Peyer's patch (tissue), 4 donors: ENCODE measurements at regions not wholly inside any gene's neighbourhood (a gene's known extent, or its start where the extent isn't known, plus 50 kb on each side); places are given as distances from the start of the nearest gene placed in this dataset.
"Not testable (repeated sequence)": the region's sequence is repeated elsewhere in the genome, so short reads cannot be mapped to it uniquely, and the experiment has no call there.

ENCODE experiments used
- DNase-seq, 3 donors: peaks; one replicate each; pipeline ENCODE4 v3.0.0-alpha.2; 2017 to 2019
- H3K27ac ChIP-seq, 4 donors: fragments of 200-600 bp; sonication (generic); one replicate each; pipeline ENCODE4 v1.5.1; 2016 to 2019
- H3K27me3 ChIP-seq, 2 donors: fragments of 200-600 bp; sonication (generic); one replicate each; pipeline ENCODE4 v1.5.1; 2019
- H3K36me3 ChIP-seq, 3 donors: fragments of 200-600 bp; sonication (generic); one replicate each; pipeline ENCODE4 v1.5.1; 2016 to 2019
- H3K4me1 ChIP-seq, 4 donors: fragments of 200-600 bp; sonication (generic); one replicate each; pipeline ENCODE4 v1.5.1; 2016 to 2019
- H3K4me3 ChIP-seq, 4 donors: fragments of 200-600 bp; sonication (generic); 1 replicate in 3 of 4; 2 replicates in 1 of 4; pipeline ENCODE4 v1.5.1; 2016 to 2019; ENCODE audit warnings: mild to moderate bottlenecking in 1 of 4
- H3K9me3 ChIP-seq, 4 donors: fragments of 200-600 bp; sonication (generic); one replicate each; pipeline ENCODE4 v1.5.1; 2016 to 2019; ENCODE audit warnings: mild to moderate bottlenecking in 1 of 4
- POLR2A ChIP-seq, 2 donors: fragments of 450-650 bp; IDR thresholded peaks; one replicate each; pipeline ENCODE4 v1.5.1; 2017; ENCODE audit warnings: antibody characterized with exemption in 2 of 2, mild to moderate bottlenecking in 2 of 2, moderate library complexity in 2 of 2
- TF ChIP-seq, protein P1 (sequence below), 6 experiments: fragments of 450-650 bp in 4 of 6; fragments of 200-600 bp in 2 of 6; sonication (generic) in 1 of 6; IDR thresholded peaks; one replicate each; pipeline ENCODE4 v1.5.1; 2017 to 2019; ENCODE audit warnings: antibody characterized with exemption in 6 of 6, mild to moderate bottlenecking in 3 of 6, moderate library complexity in 1 of 6

DNA sequence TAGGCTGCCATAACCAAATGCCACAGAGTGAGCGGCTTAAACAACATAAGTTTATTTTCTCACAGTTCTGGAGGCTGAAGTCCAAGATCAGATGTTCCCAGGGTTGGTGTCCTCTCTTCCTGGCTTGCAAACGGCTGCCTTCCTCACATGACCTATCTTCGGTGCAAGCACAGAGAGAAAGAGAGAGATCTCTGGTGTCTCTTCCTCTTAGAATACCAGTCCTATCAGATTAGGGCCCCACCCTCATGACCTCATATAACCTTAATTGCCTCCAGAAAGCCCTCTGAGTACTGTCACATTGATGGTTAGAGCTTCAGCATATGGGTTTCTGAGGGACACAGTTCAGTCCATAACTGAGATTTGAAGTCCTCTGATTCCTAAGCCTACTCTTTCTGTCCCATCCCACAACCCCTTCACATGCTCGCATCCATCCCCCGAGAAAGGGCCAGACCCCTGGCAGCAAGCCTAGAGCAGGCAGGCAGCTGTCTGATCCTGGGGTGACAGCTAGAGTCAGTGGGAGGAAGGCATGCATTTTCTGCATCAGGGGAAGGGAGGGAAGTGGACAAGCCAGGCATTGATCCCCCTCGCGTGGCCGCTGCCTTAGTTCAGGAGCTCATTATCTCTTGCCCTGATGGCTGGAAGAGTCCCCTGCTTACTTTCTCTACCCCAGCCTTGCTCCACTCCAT lies 114.1 kb downstream of the FAR1 start:
- H3K27ac ChIP-seq: no peak overlapping the region
- H3K36me3 ChIP-seq: no peaks in the 10 kb centered on the region
- H3K4me3 ChIP-seq: no peak overlapping the region
- no peaks in the 10 kb centered on the region for H3K4me1 ChIP-seq
- TF ChIP-seq POLR2A (IDR thresholded peaks at IDR 0.05): no peak
- TF ChIP-seq, protein P1, sequence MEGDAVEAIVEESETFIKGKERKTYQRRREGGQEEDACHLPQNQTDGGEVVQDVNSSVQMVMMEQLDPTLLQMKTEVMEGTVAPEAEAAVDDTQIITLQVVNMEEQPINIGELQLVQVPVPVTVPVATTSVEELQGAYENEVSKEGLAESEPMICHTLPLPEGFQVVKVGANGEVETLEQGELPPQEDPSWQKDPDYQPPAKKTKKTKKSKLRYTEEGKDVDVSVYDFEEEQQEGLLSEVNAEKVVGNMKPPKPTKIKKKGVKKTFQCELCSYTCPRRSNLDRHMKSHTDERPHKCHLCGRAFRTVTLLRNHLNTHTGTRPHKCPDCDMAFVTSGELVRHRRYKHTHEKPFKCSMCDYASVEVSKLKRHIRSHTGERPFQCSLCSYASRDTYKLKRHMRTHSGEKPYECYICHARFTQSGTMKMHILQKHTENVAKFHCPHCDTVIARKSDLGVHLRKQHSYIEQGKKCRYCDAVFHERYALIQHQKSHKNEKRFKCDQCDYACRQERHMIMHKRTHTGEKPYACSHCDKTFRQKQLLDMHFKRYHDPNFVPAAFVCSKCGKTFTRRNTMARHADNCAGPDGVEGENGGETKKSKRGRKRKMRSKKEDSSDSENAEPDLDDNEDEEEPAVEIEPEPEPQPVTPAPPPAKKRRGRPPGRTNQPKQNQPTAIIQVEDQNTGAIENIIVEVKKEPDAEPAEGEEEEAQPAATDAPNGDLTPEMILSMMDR (IDR thresholded peaks at IDR 0.05): no peak
- no peak for DNase-seq
- no peaks in the 10 kb centered on the region for H3K27me3 ChIP-seq
- no peaks in the 10 kb centered on the region for H3K9me3 ChIP-seq

DNA sequence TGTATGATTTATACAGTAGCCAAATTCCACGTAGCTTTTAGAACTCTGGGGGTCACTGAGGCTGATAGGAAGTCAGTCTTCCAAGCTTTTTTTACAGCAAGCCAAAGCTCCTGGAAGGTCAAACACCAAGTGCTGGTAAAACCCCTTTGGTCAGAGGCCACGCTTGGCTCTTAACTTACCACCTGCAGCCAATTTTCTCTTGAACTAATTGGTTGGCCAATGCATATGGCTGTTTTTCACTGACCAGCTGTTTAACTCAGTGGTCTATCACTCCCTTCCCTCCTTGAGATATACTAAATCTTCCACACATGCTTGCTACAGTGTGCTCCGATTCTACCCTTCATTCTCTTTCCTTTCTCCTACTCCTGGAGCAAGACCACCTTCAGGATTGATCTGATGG lies 116.0 kb downstream of the FAR1 start:
- no peak for TF ChIP-seq POLR2A (IDR thresholded peaks at IDR 0.05)
- TF ChIP-seq, protein P1 (IDR thresholded peaks at IDR 0.05): no peak
- DNase-seq: no peak

DNA sequence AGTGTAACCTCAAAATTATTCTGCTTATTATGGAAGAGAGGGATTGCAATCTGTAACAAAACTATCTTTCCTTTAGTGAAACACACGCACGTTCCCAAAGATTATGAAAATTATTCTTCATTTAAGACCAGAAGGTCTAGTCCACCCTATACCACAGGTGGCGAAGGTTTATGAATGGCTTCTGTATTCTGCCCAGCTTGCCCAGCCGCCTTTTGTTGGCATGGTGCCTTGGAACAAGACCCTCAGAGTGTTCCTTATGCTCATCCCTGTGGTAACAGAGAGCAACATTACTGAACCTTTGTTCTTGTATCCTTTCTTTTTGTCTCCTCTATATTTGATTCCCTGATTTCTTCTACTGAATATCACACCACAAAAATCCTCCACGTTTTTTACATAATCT lies 116.4 kb downstream of the FAR1 start:
- Histone ChIP-seq H3K27me3 (no peaks in the 10 kb centered on the region), H3K27ac (no peak overlapping the region), H3K4me3 (no peak overlapping the region), H3K9me3 (no peaks in the 10 kb centered on the region), H3K4me1 (no peaks in the 10 kb centered on the region), H3K36me3 (no peaks in the 10 kb centered on the region)
- no peak for TF ChIP-seq POLR2A (IDR thresholded peaks at IDR 0.05)
- TF ChIP-seq, protein P1 (IDR thresholded peaks at IDR 0.05): no peak
- DNase-seq: no peak

More for the DNA sequence above, 116.0 kb downstream of the FAR1 start:
- H3K4me3 ChIP-seq: no peak overlapping the region
- H3K9me3 ChIP-seq: no peaks in the 10 kb centered on the region
- H3K27ac ChIP-seq: no peak overlapping the region
- no peaks in the 10 kb centered on the region for H3K36me3 ChIP-seq
- H3K4me1 ChIP-seq: no peaks in the 10 kb centered on the region
- no peaks in the 10 kb centered on the region for H3K27me3 ChIP-seq

DNA sequence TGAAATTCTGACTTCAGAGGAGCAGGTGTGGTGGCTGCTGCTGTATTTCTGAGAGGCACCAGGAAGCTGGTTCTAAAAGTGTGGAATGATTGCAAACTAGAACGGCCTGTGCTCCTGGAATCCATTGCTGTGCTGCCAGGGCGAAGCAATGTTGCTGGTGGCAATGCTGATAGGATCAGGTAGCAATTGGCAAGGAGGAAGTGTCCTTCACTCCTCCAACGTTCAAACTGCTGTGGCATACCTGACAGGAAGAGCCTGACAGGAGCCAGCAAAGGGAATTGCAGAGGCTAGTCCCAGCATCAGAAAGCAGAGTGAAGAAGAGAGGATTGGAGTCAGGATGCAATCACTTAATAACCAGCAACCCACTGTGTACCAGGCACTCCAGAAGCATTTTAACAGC lies 118.2 kb downstream of the FAR1 start:
- Histone ChIP-seq H3K9me3 (no peaks in the 10 kb centered on the region), H3K36me3 (no peaks in the 10 kb centered on the region), H3K27ac (no peak overlapping the region), H3K4me3 (no peak overlapping the region), H3K27me3 (no peaks in the 10 kb centered on the region), H3K4me1 (no peaks in the 10 kb centered on the region)
- DNase-seq: no peak
- TF ChIP-seq, protein P1 (IDR thresholded peaks at IDR 0.05): no peak
- no peak for TF ChIP-seq POLR2A (IDR thresholded peaks at IDR 0.05)

DNA sequence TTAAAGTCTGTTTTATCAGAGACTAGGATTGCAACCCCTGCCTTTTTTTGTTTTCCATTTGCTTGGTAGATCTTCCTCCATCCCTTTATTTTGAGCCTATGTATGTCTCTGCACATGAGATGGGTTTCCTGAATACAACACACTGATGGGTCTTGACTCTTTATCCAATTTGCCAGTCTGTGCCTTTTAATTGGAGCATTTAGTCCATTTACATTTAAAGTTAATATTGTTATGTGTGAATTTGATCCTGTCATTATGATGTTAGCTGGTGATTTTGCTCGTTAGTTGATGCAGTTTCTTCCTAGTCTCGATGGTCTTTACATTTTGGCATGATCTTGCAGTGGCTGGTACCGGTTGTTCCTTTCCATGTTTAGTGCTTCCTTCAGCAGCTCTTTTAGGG lies 129.1 kb downstream of the FAR1 start:
- not testable (repeated sequence) for H3K4me1 ChIP-seq, H3K36me3 ChIP-seq, DNase-seq, H3K27ac ChIP-seq, H3K4me3 ChIP-seq, H3K27me3 ChIP-seq, H3K9me3 ChIP-seq

DNA sequence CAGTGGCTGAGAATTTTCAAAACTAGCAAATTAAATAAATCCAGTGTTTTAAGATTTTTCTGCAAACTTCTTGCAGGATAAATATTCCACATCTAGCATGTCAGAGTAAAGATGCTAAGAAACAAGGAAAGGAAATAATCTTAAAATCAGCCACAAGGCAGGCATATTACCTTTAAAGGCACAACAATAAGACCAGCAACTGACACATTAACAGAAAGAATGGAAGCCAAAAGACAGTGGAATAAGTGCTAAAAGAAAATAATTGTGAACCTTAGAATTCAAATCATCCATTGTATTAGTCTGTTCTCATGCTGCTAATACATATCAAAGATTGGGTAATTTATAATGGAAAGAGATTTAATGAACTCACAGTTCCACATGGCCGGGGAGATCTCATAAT lies 132.4 kb downstream of the FAR1 start:
- H3K36me3 ChIP-seq: no peaks in the 10 kb centered on the region
- no peaks in the 10 kb centered on the region for H3K9me3 ChIP-seq
- no peaks in the 10 kb centered on the region for H3K27me3 ChIP-seq
- no peaks in the 10 kb centered on the region for H3K4me1 ChIP-seq
- H3K4me3 ChIP-seq: no peak overlapping the region
- no peak for TF ChIP-seq POLR2A (IDR thresholded peaks at IDR 0.05)
- TF ChIP-seq, protein P1 (IDR thresholded peaks at IDR 0.05): no peak
- no peak for DNase-seq
- no peak overlapping the region for H3K27ac ChIP-seq
